Gastroesophageal sphincter (tissue), 3 donors: ENCODE measurements at regions not wholly inside any gene's neighbourhood (a gene's known extent, or its start where the extent isn't known, plus 50 kb on each side); places are given as distances from the start of the nearest gene placed in this dataset.

Experiments used
- POLR2A ChIP-seq, 2 donors: fragments of 450-650 bp; IDR thresholded peaks; one replicate each; pipeline ENCODE4 v1.6.1; 2017; ENCODE audit warnings: antibody characterized with exemption in 2 of 2, mild to moderate bottlenecking in 2 of 2, moderate library complexity in 1 of 2
- POLR2AphosphoS5 ChIP-seq: sonication (generic); formaldehyde crosslinking; IDR thresholded peaks from one replicate; pipeline ENCODE4 v1.6.1; 2017; ENCODE audit warnings: antibody characterized with exemption
- TF ChIP-seq, protein P1 (sequence below), 4 experiments: fragments of 200-600 bp in 2 of 4; fragments of 450-650 bp in 2 of 4; sonication (generic) in 1 of 4; IDR thresholded peaks; one replicate each; pipeline ENCODE4 v1.5.1; 2017 to 2019; ENCODE audit warnings: antibody characterized with exemption in 4 of 4, mild to moderate bottlenecking in 2 of 4, moderate library complexity in 2 of 4

DNA sequence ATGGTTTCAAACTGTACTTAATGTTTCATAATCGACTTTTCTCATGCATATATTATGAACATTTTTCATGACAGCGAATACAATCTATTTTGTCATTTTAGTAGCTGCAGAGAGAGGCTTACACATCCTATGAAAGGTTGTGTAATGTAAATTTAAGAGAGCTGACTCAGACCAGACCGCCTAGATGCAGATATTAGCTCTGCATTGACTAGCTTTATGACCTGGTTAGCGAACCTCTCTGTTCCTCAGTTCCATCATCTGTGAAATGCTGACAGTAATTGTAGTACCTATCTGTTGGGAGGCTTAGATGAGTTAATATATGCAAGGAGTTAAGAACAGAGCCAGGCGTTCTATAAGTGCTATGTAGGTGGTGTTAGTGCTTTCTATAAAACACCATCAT lies 116.2 kb upstream of the RASGRP1 start:
- no peak for TF ChIP-seq POLR2A (IDR thresholded peaks at IDR 0.05)
- TF ChIP-seq, protein P1, sequence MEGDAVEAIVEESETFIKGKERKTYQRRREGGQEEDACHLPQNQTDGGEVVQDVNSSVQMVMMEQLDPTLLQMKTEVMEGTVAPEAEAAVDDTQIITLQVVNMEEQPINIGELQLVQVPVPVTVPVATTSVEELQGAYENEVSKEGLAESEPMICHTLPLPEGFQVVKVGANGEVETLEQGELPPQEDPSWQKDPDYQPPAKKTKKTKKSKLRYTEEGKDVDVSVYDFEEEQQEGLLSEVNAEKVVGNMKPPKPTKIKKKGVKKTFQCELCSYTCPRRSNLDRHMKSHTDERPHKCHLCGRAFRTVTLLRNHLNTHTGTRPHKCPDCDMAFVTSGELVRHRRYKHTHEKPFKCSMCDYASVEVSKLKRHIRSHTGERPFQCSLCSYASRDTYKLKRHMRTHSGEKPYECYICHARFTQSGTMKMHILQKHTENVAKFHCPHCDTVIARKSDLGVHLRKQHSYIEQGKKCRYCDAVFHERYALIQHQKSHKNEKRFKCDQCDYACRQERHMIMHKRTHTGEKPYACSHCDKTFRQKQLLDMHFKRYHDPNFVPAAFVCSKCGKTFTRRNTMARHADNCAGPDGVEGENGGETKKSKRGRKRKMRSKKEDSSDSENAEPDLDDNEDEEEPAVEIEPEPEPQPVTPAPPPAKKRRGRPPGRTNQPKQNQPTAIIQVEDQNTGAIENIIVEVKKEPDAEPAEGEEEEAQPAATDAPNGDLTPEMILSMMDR (IDR thresholded peaks at IDR 0.05), result no peak
- TF ChIP-seq POLR2AphosphoS5, result no peak
